ENCODE measurements at regions not wholly inside any gene's neighbourhood (a gene's known extent, or its start where the extent isn't known, plus 50 kb on each side); places are given as distances from the start of the nearest gene placed in this dataset.

- TF ChIP-seq, protein P1, sequence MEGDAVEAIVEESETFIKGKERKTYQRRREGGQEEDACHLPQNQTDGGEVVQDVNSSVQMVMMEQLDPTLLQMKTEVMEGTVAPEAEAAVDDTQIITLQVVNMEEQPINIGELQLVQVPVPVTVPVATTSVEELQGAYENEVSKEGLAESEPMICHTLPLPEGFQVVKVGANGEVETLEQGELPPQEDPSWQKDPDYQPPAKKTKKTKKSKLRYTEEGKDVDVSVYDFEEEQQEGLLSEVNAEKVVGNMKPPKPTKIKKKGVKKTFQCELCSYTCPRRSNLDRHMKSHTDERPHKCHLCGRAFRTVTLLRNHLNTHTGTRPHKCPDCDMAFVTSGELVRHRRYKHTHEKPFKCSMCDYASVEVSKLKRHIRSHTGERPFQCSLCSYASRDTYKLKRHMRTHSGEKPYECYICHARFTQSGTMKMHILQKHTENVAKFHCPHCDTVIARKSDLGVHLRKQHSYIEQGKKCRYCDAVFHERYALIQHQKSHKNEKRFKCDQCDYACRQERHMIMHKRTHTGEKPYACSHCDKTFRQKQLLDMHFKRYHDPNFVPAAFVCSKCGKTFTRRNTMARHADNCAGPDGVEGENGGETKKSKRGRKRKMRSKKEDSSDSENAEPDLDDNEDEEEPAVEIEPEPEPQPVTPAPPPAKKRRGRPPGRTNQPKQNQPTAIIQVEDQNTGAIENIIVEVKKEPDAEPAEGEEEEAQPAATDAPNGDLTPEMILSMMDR (IDR thresholded peaks at IDR 0.05): no peak
- TF ChIP-seq, protein P2, sequence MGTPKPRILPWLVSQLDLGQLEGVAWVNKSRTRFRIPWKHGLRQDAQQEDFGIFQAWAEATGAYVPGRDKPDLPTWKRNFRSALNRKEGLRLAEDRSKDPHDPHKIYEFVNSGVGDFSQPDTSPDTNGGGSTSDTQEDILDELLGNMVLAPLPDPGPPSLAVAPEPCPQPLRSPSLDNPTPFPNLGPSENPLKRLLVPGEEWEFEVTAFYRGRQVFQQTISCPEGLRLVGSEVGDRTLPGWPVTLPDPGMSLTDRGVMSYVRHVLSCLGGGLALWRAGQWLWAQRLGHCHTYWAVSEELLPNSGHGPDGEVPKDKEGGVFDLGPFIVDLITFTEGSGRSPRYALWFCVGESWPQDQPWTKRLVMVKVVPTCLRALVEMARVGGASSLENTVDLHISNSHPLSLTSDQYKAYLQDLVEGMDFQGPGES (IDR thresholded peaks at IDR 0.05; ENCODE audit: low read depth, low read length): no peak
- TF ChIP-seq RAD21 (IDR thresholded peaks at IDR 0.05; ENCODE audit: low read length): no peak
- no peak for TF ChIP-seq EP300 (IDR thresholded peaks at IDR 0.05; ENCODE audit: borderline replicate concordance in 1 of 2, low read depth in 1 of 2, low read length in 1 of 2)
- TF ChIP-seq MEF2A (IDR thresholded peaks at IDR 0.05; ENCODE audit: borderline replicate concordance, low read depth): no peak
- no peak for TF ChIP-seq NRF1 (IDR thresholded peaks at IDR 0.05; ENCODE audit: low read depth, low read length)
- no peak for TF ChIP-seq SMC3 (IDR thresholded peaks at IDR 0.05; ENCODE audit: low read depth, low read length)
- no peak for TF ChIP-seq USF1 (IDR thresholded peaks at IDR 0.05; ENCODE audit: borderline replicate concordance, low read depth)
- TF ChIP-seq RXRA (IDR thresholded peaks at IDR 0.05; ENCODE audit: borderline replicate concordance, low read depth): no peak
- no peak for TF ChIP-seq TEAD4 (IDR thresholded peaks at IDR 0.05; ENCODE audit: borderline replicate concordance, insufficient read depth)
Observed at GRCh38 chr20:4455301-4455701, 206.2 kb upstream of the ADRA1D start (continued).

GRCh38 chr20:4454111-4454510, 205.0 kb upstream of the ADRA1D start:
- H4K20me1 ChIP-seq (ENCODE audit: insufficient read depth): no peaks in the 10 kb centered on the region
- peaks cover 0 to 22% of the 10 kb centered on the region in 2 experiments; a peak in 1 of 4 replicates for H3K4me1 ChIP-seq (ENCODE audit: control insufficient read depth in 1 of 2, insufficient read depth in 2 of 2, low read depth in 1 of 2, low read length in 1 of 2)
- no peaks in the 10 kb centered on the region for H3K36me3 ChIP-seq (replicated peaks in 1 of 2; ENCODE audit: control insufficient read depth in 1 of 2, insufficient read depth in 2 of 2, low read length in 1 of 2)
- CTCF ChIA-PET: no interaction called here
- no peaks in the 10 kb centered on the region for H3K27me3 ChIP-seq (ENCODE audit: insufficient read depth)
- H3K4me2 ChIP-seq: no peak overlapping the region
- TF ChIP-seq TCF12 (IDR thresholded peaks at IDR 0.05) (no peak), MEF2A (IDR thresholded peaks at IDR 0.05; ENCODE audit: borderline replicate concordance, low read depth) (no peak), YY1 (IDR thresholded peaks at IDR 0.05; ENCODE audit: low read depth) (no peak), FOXM1 (IDR thresholded peaks at IDR 0.05; ENCODE audit: low read depth) (no peak), FOSL2 (IDR thresholded peaks at IDR 0.05; ENCODE audit: borderline replicate concordance, low read depth) (no peak), SMC3 (IDR thresholded peaks at IDR 0.05; ENCODE audit: low read depth, low read length) (no peak), MXI1 (IDR thresholded peaks at IDR 0.05; ENCODE audit: low read depth, low read length) (no peak), RCOR1 (IDR thresholded peaks at IDR 0.05; ENCODE audit: low read length) (no peak), RFX5 (IDR thresholded peaks at IDR 0.05; ENCODE audit: low read length) (no peak), RAD21 (IDR thresholded peaks at IDR 0.05; ENCODE audit: low read length) (no peak), EP300 (IDR thresholded peaks at IDR 0.05; ENCODE audit: borderline replicate concordance in 1 of 2, low read depth in 1 of 2, low read length in 1 of 2) (no peak)
- TF ChIP-seq, protein P1 (IDR thresholded peaks at IDR 0.05): no peak
- TF ChIP-seq, protein P3, sequence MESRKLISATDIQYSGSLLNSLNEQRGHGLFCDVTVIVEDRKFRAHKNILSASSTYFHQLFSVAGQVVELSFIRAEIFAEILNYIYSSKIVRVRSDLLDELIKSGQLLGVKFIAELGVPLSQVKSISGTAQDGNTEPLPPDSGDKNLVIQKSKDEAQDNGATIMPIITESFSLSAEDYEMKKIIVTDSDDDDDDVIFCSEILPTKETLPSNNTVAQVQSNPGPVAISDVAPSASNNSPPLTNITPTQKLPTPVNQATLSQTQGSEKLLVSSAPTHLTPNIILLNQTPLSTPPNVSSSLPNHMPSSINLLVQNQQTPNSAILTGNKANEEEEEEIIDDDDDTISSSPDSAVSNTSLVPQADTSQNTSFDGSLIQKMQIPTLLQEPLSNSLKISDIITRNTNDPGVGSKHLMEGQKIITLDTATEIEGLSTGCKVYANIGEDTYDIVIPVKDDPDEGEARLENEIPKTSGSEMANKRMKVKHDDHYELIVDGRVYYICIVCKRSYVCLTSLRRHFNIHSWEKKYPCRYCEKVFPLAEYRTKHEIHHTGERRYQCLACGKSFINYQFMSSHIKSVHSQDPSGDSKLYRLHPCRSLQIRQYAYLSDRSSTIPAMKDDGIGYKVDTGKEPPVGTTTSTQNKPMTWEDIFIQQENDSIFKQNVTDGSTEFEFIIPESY (IDR thresholded peaks at IDR 0.05; ENCODE audit: borderline replicate concordance, low read depth): no peak
- no peak for DNase-seq
- no peaks in the 10 kb centered on the region for H3K79me2 ChIP-seq (ENCODE audit: insufficient read depth)
- H2AFZ ChIP-seq (ENCODE audit: low read depth): no peak overlapping the region; the same call in 1 of the 2 replicates
- POLR2A ChIA-PET: no interaction called here
- no peaks in the 10 kb centered on the region for H3K9me2 ChIP-seq
- no peak overlapping the region for H3K27ac ChIP-seq (ENCODE audit: low read depth in 2 of 2, low read length in 1 of 2)
- no peaks in the 10 kb centered on the region for H3K9me3 ChIP-seq
- WGBS (ENCODE audit: low lambda C conversion rate): 29% methylated on average over 4 of the region's 4 CpGs
- H3K9ac ChIP-seq: no peak overlapping the region
- peaks cover 18% of the 10 kb centered on the region for H3F3A ChIP-seq (replicated peaks; ENCODE audit: insufficient read depth)
- no peak overlapping the region for H3K4me3 ChIP-seq (ENCODE audit: low read depth in 2 of 2, low read length in 1 of 2)

Measured in SK-N-SH (cell line).